GM12878 (cell line): ENCODE measurements at regions not wholly inside any gene's neighbourhood (a gene's known extent, or its start where the extent isn't known, plus 50 kb on each side); places are given as distances from the start of the nearest gene placed in this dataset.

Source experiments
- ATF7 ChIP-seq: fragments of 450-650 bp; IDR thresholded peaks from 2 replicates; pipeline ENCODE4 v1.6.1; 2016; ENCODE audit warnings: low read depth, mild to moderate bottlenecking
- FOXM1 ChIP-seq: IDR thresholded peaks from 2 replicates; pipeline ENCODE4 v1.6.1; 2012; ENCODE audit warnings: low read depth, mild to moderate bottlenecking, inconsistent platforms, low read length, moderate library complexity
- HDAC2 ChIP-seq: fragments of 200-600 bp; sonication (generic); IDR thresholded peaks from 2 replicates; pipeline ENCODE4 v1.6.1; 2017
- POLR2AphosphoS5 ChIP-seq: IDR thresholded peaks from 2 replicates; pipeline ENCODE4 v1.6.1; 2011; ENCODE audit warnings: mild to moderate bottlenecking, low read length, inconsistent platforms
- SRF ChIP-seq, 2 experiments: IDR thresholded peaks; 2 replicates each; pipeline ENCODE4 v1.6.1; 2011; ENCODE audit warnings: low read depth in 2 of 2, low read length in 2 of 2, mild to moderate bottlenecking in 1 of 2, moderate library complexity in 1 of 2
- TF ChIP-seq, protein P1 (sequence below): fragments of 450-650 bp; IDR thresholded peaks from 2 replicates; pipeline ENCODE4 v1.6.1; 2016; ENCODE audit warnings: mild to moderate bottlenecking, moderate library complexity, borderline replicate concordance

GRCh38 chr2:146265656-146266055, 1579.2 kb upstream of the ACVR2A start:
- TF ChIP-seq ATF7 (no peak), HDAC2 (no peak), POLR2AphosphoS5 (no peak), FOXM1 (no peak), SRF (IDR thresholded peaks at IDR 0.05; ENCODE audit: low read depth in 2 of 2, low read length in 2 of 2) (no peak)
- TF ChIP-seq, protein P1, sequence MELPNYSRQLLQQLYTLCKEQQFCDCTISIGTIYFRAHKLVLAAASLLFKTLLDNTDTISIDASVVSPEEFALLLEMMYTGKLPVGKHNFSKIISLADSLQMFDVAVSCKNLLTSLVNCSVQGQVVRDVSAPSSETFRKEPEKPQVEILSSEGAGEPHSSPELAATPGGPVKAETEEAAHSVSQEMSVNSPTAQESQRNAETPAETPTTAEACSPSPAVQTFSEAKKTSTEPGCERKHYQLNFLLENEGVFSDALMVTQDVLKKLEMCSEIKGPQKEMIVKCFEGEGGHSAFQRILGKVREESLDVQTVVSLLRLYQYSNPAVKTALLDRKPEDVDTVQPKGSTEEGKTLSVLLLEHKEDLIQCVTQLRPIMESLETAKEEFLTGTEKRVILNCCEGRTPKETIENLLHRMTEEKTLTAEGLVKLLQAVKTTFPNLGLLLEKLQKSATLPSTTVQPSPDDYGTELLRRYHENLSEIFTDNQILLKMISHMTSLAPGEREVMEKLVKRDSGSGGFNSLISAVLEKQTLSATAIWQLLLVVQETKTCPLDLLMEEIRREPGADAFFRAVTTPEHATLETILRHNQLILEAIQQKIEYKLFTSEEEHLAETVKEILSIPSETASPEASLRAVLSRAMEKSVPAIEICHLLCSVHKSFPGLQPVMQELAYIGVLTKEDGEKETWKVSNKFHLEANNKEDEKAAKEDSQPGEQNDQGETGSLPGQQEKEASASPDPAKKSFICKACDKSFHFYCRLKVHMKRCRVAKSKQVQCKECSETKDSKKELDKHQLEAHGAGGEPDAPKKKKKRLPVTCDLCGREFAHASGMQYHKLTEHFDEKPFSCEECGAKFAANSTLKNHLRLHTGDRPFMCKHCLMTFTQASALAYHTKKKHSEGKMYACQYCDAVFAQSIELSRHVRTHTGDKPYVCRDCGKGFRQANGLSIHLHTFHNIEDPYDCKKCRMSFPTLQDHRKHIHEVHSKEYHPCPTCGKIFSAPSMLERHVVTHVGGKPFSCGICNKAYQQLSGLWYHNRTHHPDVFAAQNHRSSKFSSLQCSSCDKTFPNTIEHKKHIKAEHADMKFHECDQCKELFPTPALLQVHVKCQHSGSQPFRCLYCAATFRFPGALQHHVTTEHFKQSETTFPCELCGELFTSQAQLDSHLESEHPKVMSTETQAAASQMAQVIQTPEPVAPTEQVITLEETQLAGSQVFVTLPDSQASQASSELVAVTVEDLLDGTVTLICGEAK, result no peak
